ENCODE measurements at regions not wholly inside any gene's neighbourhood (a gene's known extent, or its start where the extent isn't known, plus 50 kb on each side); places are given as distances from the start of the nearest gene placed in this dataset.

GRCh38 chr7:50908628-50909290, 126.1 kb upstream of the GRB10 start:
- Histone ChIP-seq H2AFZ (ENCODE audit: low read depth, low read length, poor library complexity, severe bottlenecking) (no peak overlapping the region), H3K4me3 (replicated peaks in 1 of 2; ENCODE audit: low read depth in 1 of 2, low read length in 2 of 2) (no peak overlapping the region), H3K27ac (ENCODE audit: low read depth, low read length) (no peak overlapping the region), H3K27me3 (ENCODE audit: insufficient read depth, low read length) (no peaks in the 10 kb centered on the region), H3K79me2 (ENCODE audit: insufficient read depth, low read length) (no peaks in the 10 kb centered on the region), H4K20me1 (ENCODE audit: insufficient read depth) (no peaks in the 10 kb centered on the region), H3K4me2 (ENCODE audit: low read length) (no peak overlapping the region), H3K9me2 (ENCODE audit: insufficient read depth) (no peaks in the 10 kb centered on the region), H3K9ac (ENCODE audit: low read length) (no peak overlapping the region), H3K9me3 (ENCODE audit: control insufficient read depth in 1 of 2, insufficient read depth in 1 of 2, low read depth in 1 of 2, low read length in 2 of 2) (no peaks in the 10 kb centered on the region), H3K4me1 (ENCODE audit: control insufficient read depth in 1 of 2, insufficient read depth in 2 of 2, low read length in 2 of 2) (no peaks in the 10 kb centered on the region), H3K36me3 (ENCODE audit: control insufficient read depth in 1 of 2, insufficient read depth in 2 of 2, low read length in 2 of 2) (no peaks in the 10 kb centered on the region)
- ChIA-PET POLR2A (no interaction called here), RAD21 (ENCODE audit: low non-redundant PET in 1 of 2, low total read pairs in 2 of 2, uncharacterized antibody in 2 of 2, unreplicated experiment in 2 of 2) (no interaction called here), CTCF (no interaction called here)
- TF ChIP-seq MAX (IDR thresholded peaks at IDR 0.05) = no peak
- no peak for TF ChIP-seq TCF7L2 (IDR thresholded peaks at IDR 0.05; ENCODE audit: borderline replicate concordance, extremely low read depth, insufficient read depth, insufficient read length)
- no peak for TF ChIP-seq POLR2AphosphoS5 (IDR thresholded peaks at IDR 0.05; ENCODE audit: low read depth, low read length)
- no peak for TF ChIP-seq ELF1 (IDR thresholded peaks at IDR 0.05; ENCODE audit: borderline replicate concordance, low read depth)
- no peak for TF ChIP-seq EZH2phosphoT487 (IDR thresholded peaks at IDR 0.05; ENCODE audit: borderline replicate concordance)
- TF ChIP-seq SIN3A (IDR thresholded peaks at IDR 0.05; ENCODE audit: low read depth) = no peak
- TF ChIP-seq YY1 (IDR thresholded peaks at IDR 0.05; ENCODE audit: extremely low read depth, insufficient replicate concordance, low read depth, low read length) = no peak
- TF ChIP-seq, protein P1, sequence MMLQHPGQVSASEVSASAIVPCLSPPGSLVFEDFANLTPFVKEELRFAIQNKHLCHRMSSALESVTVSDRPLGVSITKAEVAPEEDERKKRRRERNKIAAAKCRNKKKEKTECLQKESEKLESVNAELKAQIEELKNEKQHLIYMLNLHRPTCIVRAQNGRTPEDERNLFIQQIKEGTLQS (IDR thresholded peaks at IDR 0.05) = no peak
- no peak for TF ChIP-seq JUND (IDR thresholded peaks at IDR 0.05)
- no peak for TF ChIP-seq SP1 (IDR thresholded peaks at IDR 0.05; ENCODE audit: low read depth)
- no peak for TF ChIP-seq EGR1 (IDR thresholded peaks at IDR 0.05; ENCODE audit: low read depth)
- TF ChIP-seq ZNF274 (IDR thresholded peaks at IDR 0.05; ENCODE audit: low read depth, low read length) = no peak
- no peak for TF ChIP-seq ZFX (IDR thresholded peaks at IDR 0.05)
- TF ChIP-seq CEBPB (IDR thresholded peaks at IDR 0.05; ENCODE audit: low read depth) = no peak
- TF ChIP-seq RAD21 (IDR thresholded peaks at IDR 0.05; ENCODE audit: low read depth) = no peak
- no peak for TF ChIP-seq SRF (IDR thresholded peaks at IDR 0.05; ENCODE audit: low read depth)
- no peak for TF ChIP-seq REST (IDR thresholded peaks at IDR 0.05; ENCODE audit: low read depth)
- TF ChIP-seq EZH2 (IDR thresholded peaks at IDR 0.05) = no peak
- TF ChIP-seq ZBTB33 (IDR thresholded peaks at IDR 0.05; ENCODE audit: extremely low read depth, insufficient replicate concordance, low read length) = no peak
- no peak for TF ChIP-seq CBX3 (IDR thresholded peaks at IDR 0.05; ENCODE audit: low read depth)
- DNase-seq (ENCODE audit: low read depth, low spot score) (no peak), ATAC-seq (no peak)
- intact Hi-C loops (cut with micrococcal nuclease) = no loop called here
- BruUV-seq (replicated peaks) = no TSS peak
